OCI-LY1 (cell line): ENCODE measurements at regions not wholly inside any gene's neighbourhood (a gene's known extent, or its start where the extent isn't known, plus 50 kb on each side); places are given as distances from the start of the nearest gene placed in this dataset.

ENCODE experiments used
- CTCF ChIP-seq: fragments of 200-600 bp; sonication (generic), shearing (Covaris generic); IDR thresholded peaks from 2 replicates; pipeline ENCODE4 v1.5.1; 2017; ENCODE audit warnings: mild to moderate bottlenecking, antibody characterized with exemption, low read length, moderate library complexity, mixed read lengths
- EZH2 ChIP-seq: fragments of 200-600 bp; sonication (generic), shearing (Covaris generic); IDR thresholded peaks from 2 replicates; pipeline ENCODE4 v1.8.0; 2017; ENCODE audit warnings: borderline replicate concordance, mixed run types, mild to moderate bottlenecking, antibody characterized with exemption, low read length, moderate library complexity, mixed read lengths

- peak; percentile 80 for TF ChIP-seq CTCF
- TF ChIP-seq EZH2 = no peak
Observed at GRCh38 chr16:86044241-86044671, 145.3 kb downstream of the IRF8 start.
